CD4-positive, alpha-beta T cell (primary cell): ENCODE measurements at regions not wholly inside any gene's neighbourhood (a gene's known extent, or its start where the extent isn't known, plus 50 kb on each side); places are given as distances from the start of the nearest gene placed in this dataset.

Source experiments
- ATAC-seq: fragments of 200-7000 bp; cut with Tn5 transposase; one replicate; pipeline ENCODE4 v1.10.0; 2022; ENCODE audit warnings: mild to moderate bottlenecking; ENCODE audit not compliant: poor library complexity
- CTCF ChIA-PET: fragments of 350-600 bp; sonication (Branson Sonifier 250); formaldehyde crosslinking; loops from one replicate; lab custom pipeline; 2021; ENCODE audit warnings: antibody characterized with exemption, inconsistent platforms; lab: Charles Lee
- POLR2A ChIA-PET: fragments of 350-600 bp; sonication (Branson Sonifier 250); formaldehyde crosslinking; loops from one replicate; lab custom pipeline; 2021; ENCODE audit warnings: antibody characterized with exemption, inconsistent platforms; lab: Charles Lee
- DNase-seq, 14 experiments: peaks; one replicate each; pipeline ENCODE4 v3.0.0-alpha.2; 2013 to 2020; ENCODE audit warnings: mixed read lengths in 2 of 14
- H3K27ac ChIP-seq, 2 donors: one replicate each; pipeline versions ENCODE4 v1.5.1 to v1.7.0; 2013; ENCODE audit warnings: low read length in 2 of 2, low read depth in 1 of 2, mild to moderate bottlenecking in 1 of 2
- H3K27me3 ChIP-seq, 2 experiments: 1 replicate in 1 of 2; 2 replicates in 1 of 2; pipeline versions ENCODE4 v1.6.1 to v1.7.0; 2013; ENCODE audit warnings: low read length in 2 of 2, control low read depth in 1 of 2, mild to moderate bottlenecking in 1 of 2, moderate library complexity in 1 of 2; ENCODE audit not compliant: insufficient read depth in 2 of 2, control insufficient read depth in 1 of 2
- H3K36me3 ChIP-seq: one replicate; pipeline ENCODE4 v1.6.1; 2013; ENCODE audit warnings: low read length, control low read depth; ENCODE audit not compliant: insufficient read depth
- H3K4me1 ChIP-seq: one replicate; pipeline ENCODE4 v1.6.1; 2013; ENCODE audit warnings: low read length, control low read depth; ENCODE audit not compliant: insufficient read depth
- H3K4me3 ChIP-seq: one replicate; pipeline ENCODE4 v1.5.1; 2013; ENCODE audit warnings: mild to moderate bottlenecking, low read length, moderate library complexity
- H3K9me3 ChIP-seq, 2 experiments: 1 replicate in 1 of 2; 2 replicates in 1 of 2; pipeline versions ENCODE4 v1.6.1 to v1.7.0; 2013; ENCODE audit warnings: low read length in 2 of 2, mild to moderate bottlenecking in 2 of 2, control low read depth in 1 of 2, moderate library complexity in 1 of 2; ENCODE audit not compliant: control insufficient read depth in 1 of 2, insufficient read depth in 1 of 2
- H3K27ac Mint-ChIP-seq: one replicate; pipeline ENCODE4 v1.8.0; 2020; ENCODE audit warnings: mixed read lengths
- H3K27me3 Mint-ChIP-seq: one replicate; pipeline ENCODE4 v1.8.0; 2021; ENCODE audit warnings: mixed read lengths
- H3K36me3 Mint-ChIP-seq: one replicate; pipeline ENCODE4 v1.8.0; 2021; ENCODE audit warnings: low read depth, mixed read lengths
- H3K4me1 Mint-ChIP-seq: one replicate; pipeline ENCODE4 v1.8.0; 2021; ENCODE audit warnings: low read depth, mixed read lengths
- H3K4me3 Mint-ChIP-seq: one replicate; pipeline ENCODE4 v1.8.0; 2020; ENCODE audit warnings: mild to moderate bottlenecking, mixed read lengths
- H3K9me3 Mint-ChIP-seq: one replicate; pipeline ENCODE4 v1.8.0; 2020; ENCODE audit warnings: mixed read lengths
- CTCF ChIP-seq: fragments of 200-600 bp; IDR thresholded peaks from one replicate; pipeline ENCODE4 v1.8.0; 2022; ENCODE audit warnings: antibody characterized with exemption, mild to moderate bottlenecking
- intact Hi-C, 2 experiments: fragments of 100-400 bp; cut with DNase I in 1 of 2; cut with micrococcal nuclease in 1 of 2; formaldehyde crosslinking; loops; one replicate each; pipeline versions ENCODE4 v1.15.1 to v1.9.0; 2023 to 2025; cut with DNase I, micrococcal nuclease

GRCh38 chr4:180103794-180104193 lies 2139.4 kb upstream of the TENM3 start:
- H3K4me1 ChIP-seq = no peaks in the 10 kb centered on the region
- CTCF ChIA-PET = no interaction called here
- H3K27me3 Mint-ChIP-seq = no peaks in the 10 kb centered on the region
- H3K27me3 ChIP-seq = no peaks in the 10 kb centered on the region
- POLR2A ChIA-PET = no interaction called here
- H3K9me3 Mint-ChIP-seq = peaks cover 3% of the 10 kb centered on the region
- H3K27ac Mint-ChIP-seq = no peak overlapping the region
- H3K27ac ChIP-seq = no peak overlapping the region
- H3K36me3 Mint-ChIP-seq = no peaks in the 10 kb centered on the region
- peaks cover 0 to 18% of the 10 kb centered on the region in 2 experiments for H3K9me3 ChIP-seq
- H3K36me3 ChIP-seq = no peaks in the 10 kb centered on the region
- H3K4me3 ChIP-seq = no peak overlapping the region
- no peaks in the 10 kb centered on the region for H3K4me1 Mint-ChIP-seq
- ATAC-seq (no peak), DNase-seq (no peak)
- intact Hi-C loops = no loop called here
- no peak overlapping the region for H3K4me3 Mint-ChIP-seq
- no peak for TF ChIP-seq CTCF

GRCh38 chr4:180105362-180105761 lies 2137.8 kb upstream of the TENM3 start:
- DNase-seq = no peak
- intact Hi-C loops = no loop called here
- Histone ChIP-seq H3K27me3 (no peaks in the 10 kb centered on the region), H3K9me3 (peaks cover 0 to 16% of the 10 kb centered on the region in 2 experiments), H3K4me3 (no peak overlapping the region), H3K4me1 (no peaks in the 10 kb centered on the region), H3K27ac (no peak overlapping the region), H3K36me3 (no peaks in the 10 kb centered on the region)
- TF ChIP-seq CTCF = no peak
- no peak overlapping the region for H3K4me3 Mint-ChIP-seq
- POLR2A ChIA-PET = no interaction called here
- H3K4me1 Mint-ChIP-seq = no peaks in the 10 kb centered on the region
- no peaks in the 10 kb centered on the region for H3K36me3 Mint-ChIP-seq
- H3K9me3 Mint-ChIP-seq = no peaks in the 10 kb centered on the region
- no peak for ATAC-seq
- H3K27ac Mint-ChIP-seq = no peak overlapping the region
- CTCF ChIA-PET = no interaction called here
- no peaks in the 10 kb centered on the region for H3K27me3 Mint-ChIP-seq

GRCh38 chr4:180106122-180106521 lies 2137.1 kb upstream of the TENM3 start:
- ChIA-PET POLR2A (no interaction called here), CTCF (no interaction called here)
- H3K27ac Mint-ChIP-seq = no peak overlapping the region
- H3K4me3 Mint-ChIP-seq = no peak overlapping the region
- H3K27ac ChIP-seq = no peak overlapping the region
- H3K9me3 ChIP-seq = peaks cover 0 to 9% of the 10 kb centered on the region in 2 experiments
- ATAC-seq (no peak), DNase-seq (no peak)
- H3K27me3 ChIP-seq = no peaks in the 10 kb centered on the region
- intact Hi-C loops = no loop called here
- H3K36me3 ChIP-seq = no peaks in the 10 kb centered on the region
- H3K27me3 Mint-ChIP-seq = no peaks in the 10 kb centered on the region
- H3K4me3 ChIP-seq = no peak overlapping the region
- TF ChIP-seq CTCF = no peak
- no peaks in the 10 kb centered on the region for H3K4me1 Mint-ChIP-seq
- no peaks in the 10 kb centered on the region for H3K9me3 Mint-ChIP-seq
- no peaks in the 10 kb centered on the region for H3K36me3 Mint-ChIP-seq
- H3K4me1 ChIP-seq = no peaks in the 10 kb centered on the region
